Lung (tissue), 11 donors: ENCODE measurements at regions not wholly inside any gene's neighbourhood (a gene's known extent, or its start where the extent isn't known, plus 50 kb on each side); places are given as distances from the start of the nearest gene placed in this dataset.

Experiments used
- ATAC-seq: fragments of 200-7000 bp; cut with Tn5 transposase; one replicate; pipeline ENCODE4 v1.9.1; 2020; ENCODE audit warnings: moderate number of reproducible peaks; ENCODE audit not compliant: insufficient read depth, low FRiP score
- DNase-seq, 3 donors: peaks; one replicate each; pipeline ENCODE4 v3.0.0-alpha.2; 2013 to 2017
- H3K27ac ChIP-seq, 2 donors: one replicate each; pipeline ENCODE4 v1.5.1; 2013; ENCODE audit warnings: mild to moderate bottlenecking in 2 of 2, moderate library complexity in 2 of 2, control low read depth in 1 of 2, inconsistent platforms in 1 of 2, low read depth in 1 of 2, low read length in 1 of 2
- H3K27me3 ChIP-seq, 3 donors: one replicate each; pipeline ENCODE4 v1.5.1; 2013; ENCODE audit warnings: low read length in 2 of 3; ENCODE audit not compliant: control insufficient read depth in 3 of 3, insufficient read depth in 3 of 3
- H3K36me3 ChIP-seq, 4 donors: one replicate each; pipeline ENCODE4 v1.5.1; 2013; ENCODE audit warnings: low read length in 4 of 4, mild to moderate bottlenecking in 1 of 4, moderate library complexity in 1 of 4; ENCODE audit not compliant: control insufficient read depth in 4 of 4, insufficient read depth in 4 of 4
- H3K4me1 ChIP-seq, 5 donors: one replicate each; pipeline ENCODE4 v1.5.1; 2013; ENCODE audit warnings: low read length in 5 of 5, mild to moderate bottlenecking in 2 of 5, moderate library complexity in 1 of 5; ENCODE audit not compliant: control insufficient read depth in 5 of 5, insufficient read depth in 5 of 5
- H3K4me3 ChIP-seq: one replicate; pipeline ENCODE4 v1.5.1; 2013; ENCODE audit warnings: mild to moderate bottlenecking, control low read depth, moderate library complexity
- H3K9ac ChIP-seq, 2 donors: one replicate each; pipeline ENCODE4 v1.5.1; 2013; ENCODE audit warnings: low read length in 2 of 2, control low read depth in 1 of 2; ENCODE audit not compliant: insufficient read depth in 1 of 2
- H3K9me3 ChIP-seq, 4 donors: one replicate each; pipeline ENCODE4 v1.5.1; 2013; ENCODE audit warnings: low read length in 3 of 4, mild to moderate bottlenecking in 1 of 4, moderate library complexity in 1 of 4; ENCODE audit not compliant: control insufficient read depth in 4 of 4, insufficient read depth in 3 of 4
- WGBS, 2 donors: extraction: QIAGEN DNeasy Blood & Tissue Kit; methylation state at CpG; one replicate each; pipeline ENCODE4 v1.1.7; 2013; 5-methylcytosine and 5-hydroxymethylcytosine counted together
- TF ChIP-seq, protein P1 (sequence below): IDR thresholded peaks from 2 replicates; pipeline ENCODE4 v1.5.1; 2012; ENCODE audit warnings: mild to moderate bottlenecking; ENCODE audit errors: control extremely low read depth, extremely low read depth
- donor health status: control.
- donor health status: control.
- donor health status: Bipolar disorder and iron deficiency.
- donor health status: healthy.
- donor health status: DM: yes; HTN: yes; CAD: no.

DNA sequence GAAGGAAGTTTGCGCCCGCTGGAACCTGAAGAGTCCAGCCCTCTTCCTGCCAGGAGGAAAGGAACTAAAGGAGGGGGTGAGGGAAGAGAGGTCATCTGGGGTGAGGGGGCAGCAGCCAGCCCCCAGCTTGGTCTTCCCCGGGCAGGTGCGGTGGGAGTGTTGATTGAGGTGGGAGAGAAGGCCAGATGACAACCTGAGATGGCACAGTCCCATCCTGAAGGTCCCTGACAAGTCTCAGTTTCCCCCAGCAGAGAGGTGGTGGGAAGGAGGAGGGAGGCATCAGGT lies 240.9 kb downstream of the HAUS1 start:
- ATAC-seq, result no peak
- Histone ChIP-seq H3K4me3 (no peak overlapping the region), H3K27me3 (no peaks in the 10 kb centered on the region), H3K36me3 (peaks cover 0 to 4% (median 0%) of the 10 kb centered on the region in 4 donors), H3K4me1 (peaks cover 0 to 14% (median 3%) of the 10 kb centered on the region in 5 donors), H3K27ac (no peak overlapping the region), H3K9ac (no peak overlapping the region), H3K9me3 (peaks cover 0 to 2% (median 0%) of the 10 kb centered on the region in 4 donors)
- WGBS, 2 donors, result 65 to 81% methylated on average over 4 of the region's 4 CpGs
- DNase-seq, result no peak
- TF ChIP-seq, protein P1, sequence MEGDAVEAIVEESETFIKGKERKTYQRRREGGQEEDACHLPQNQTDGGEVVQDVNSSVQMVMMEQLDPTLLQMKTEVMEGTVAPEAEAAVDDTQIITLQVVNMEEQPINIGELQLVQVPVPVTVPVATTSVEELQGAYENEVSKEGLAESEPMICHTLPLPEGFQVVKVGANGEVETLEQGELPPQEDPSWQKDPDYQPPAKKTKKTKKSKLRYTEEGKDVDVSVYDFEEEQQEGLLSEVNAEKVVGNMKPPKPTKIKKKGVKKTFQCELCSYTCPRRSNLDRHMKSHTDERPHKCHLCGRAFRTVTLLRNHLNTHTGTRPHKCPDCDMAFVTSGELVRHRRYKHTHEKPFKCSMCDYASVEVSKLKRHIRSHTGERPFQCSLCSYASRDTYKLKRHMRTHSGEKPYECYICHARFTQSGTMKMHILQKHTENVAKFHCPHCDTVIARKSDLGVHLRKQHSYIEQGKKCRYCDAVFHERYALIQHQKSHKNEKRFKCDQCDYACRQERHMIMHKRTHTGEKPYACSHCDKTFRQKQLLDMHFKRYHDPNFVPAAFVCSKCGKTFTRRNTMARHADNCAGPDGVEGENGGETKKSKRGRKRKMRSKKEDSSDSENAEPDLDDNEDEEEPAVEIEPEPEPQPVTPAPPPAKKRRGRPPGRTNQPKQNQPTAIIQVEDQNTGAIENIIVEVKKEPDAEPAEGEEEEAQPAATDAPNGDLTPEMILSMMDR, result no peak

DNA sequence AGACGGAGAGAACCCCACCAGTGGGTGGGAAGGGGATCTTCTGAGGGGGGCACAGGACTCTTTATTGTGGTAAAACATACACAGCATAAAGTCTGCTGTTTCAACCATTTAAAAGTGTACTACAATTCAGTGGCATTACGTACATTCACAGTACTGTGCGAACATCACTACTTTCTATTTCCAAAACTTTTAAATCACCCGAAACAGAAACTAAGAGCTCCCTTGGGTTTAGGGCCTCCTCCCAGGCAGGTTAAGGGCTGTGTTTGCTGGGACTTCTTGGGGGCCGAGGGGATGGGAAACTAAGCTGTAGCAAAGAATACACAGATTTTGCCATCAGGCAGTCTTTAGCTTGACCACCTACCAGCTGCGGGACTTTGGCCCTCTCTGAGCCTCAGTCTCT lies 242.0 kb downstream of the HAUS1 start:
- peaks cover 0 to 4% (median 0%) of the 10 kb centered on the region in 4 donors for H3K36me3 ChIP-seq
- 94 to 96% methylated on average over 6 of the region's 6 CpGs for WGBS, 2 donors
- H3K4me3 ChIP-seq, result no peak overlapping the region
- H3K27me3 ChIP-seq, result no peaks in the 10 kb centered on the region
- H3K4me1 ChIP-seq, result peaks cover 0 to 14% (median 4%) of the 10 kb centered on the region in 5 donors
- peaks cover 0 to 2% (median 0%) of the 10 kb centered on the region in 4 donors for H3K9me3 ChIP-seq
- ATAC-seq (no peak), DNase-seq (no peak)
- H3K9ac ChIP-seq, result no peak overlapping the region
- TF ChIP-seq, protein P1, result no peak
- no peak overlapping the region for H3K27ac ChIP-seq

DNA sequence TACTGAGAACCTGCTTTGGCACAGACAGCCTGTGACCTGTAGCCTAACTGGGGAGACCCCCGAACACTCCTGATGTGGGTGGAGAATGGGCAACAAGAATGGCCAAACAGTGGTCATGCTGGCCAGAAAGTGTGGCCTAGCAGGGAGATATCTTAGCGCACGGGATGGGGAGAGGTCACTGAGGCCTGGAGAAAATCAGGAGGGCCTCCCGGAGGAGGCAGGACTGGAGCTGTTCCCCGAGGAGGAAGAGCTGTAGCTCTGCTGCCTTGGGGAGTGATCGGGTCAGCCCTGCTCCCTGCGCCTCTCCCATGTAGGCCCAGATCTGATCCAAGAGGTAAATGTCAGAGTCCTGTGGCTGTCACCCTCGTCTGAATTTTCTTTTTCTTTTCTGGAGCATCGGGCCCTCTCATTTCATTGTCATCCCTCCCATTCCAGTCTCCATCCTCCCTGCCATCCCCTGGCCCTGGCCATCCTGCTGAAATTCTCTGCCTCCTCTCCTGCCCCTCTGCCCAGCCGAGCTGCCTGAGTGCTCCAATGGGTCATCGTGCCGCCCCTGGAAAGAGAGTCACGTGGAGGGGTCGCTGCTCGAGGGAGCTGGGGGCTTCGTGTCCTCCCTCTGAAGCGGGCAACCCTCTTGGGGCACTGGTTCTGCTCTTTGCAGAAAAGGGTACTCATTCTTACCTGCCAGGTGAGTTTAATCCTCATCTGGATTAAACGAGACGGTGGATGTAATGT lies 242.9 kb downstream of the HAUS1 start:
- Histone ChIP-seq H3K36me3 (peaks cover 0 to 4% (median 0%) of the 10 kb centered on the region in 4 donors), H3K4me3 (no peak overlapping the region), H3K27ac (no peak overlapping the region), H3K4me1 (peaks cover 0 to 13% (median 5%) of the 10 kb centered on the region in 5 donors), H3K9ac (no peak overlapping the region), H3K27me3 (no peaks in the 10 kb centered on the region), H3K9me3 (peaks cover 0 to under 1% (median 0%) of the 10 kb centered on the region in 4 donors)
- ATAC-seq, result no peak
- WGBS, 2 donors, result 94 to 97% methylated on average over 19 of the region's 19 CpGs
- no peak for DNase-seq
- TF ChIP-seq, protein P1, result no peak
